K562 (cell line): ENCODE measurements at regions not wholly inside any gene's neighbourhood (a gene's known extent, or its start where the extent isn't known, plus 50 kb on each side); places are given as distances from the start of the nearest gene placed in this dataset.

Experiments used
- ATAC-seq: fragments of 200-7000 bp; cut with Tn5 transposase; 3 replicates; pipeline ENCODE4 v1.9.1; 2020; ENCODE audit warnings: moderate library complexity
- BruUV-seq: library from RNA; stranded (reverse); fragments of 400-500 nt; replicated peaks from 2 replicates; lab custom pipeline; 2021; lab: Mats Ljungman, UMichigan
- CTCF ChIA-PET: fragments of 300-600 bp; formaldehyde crosslinking; extraction: SDS; loops from one replicate; lab custom pipeline; 2021; ENCODE audit warnings: low intra/inter-chr PET ratio; lab: Yijun Ruan, JAX
- POLR2A ChIA-PET: fragments of 300-600, 350-650 bp; sonication (Branson Sonifier 250); formaldehyde crosslinking; extraction: SDS; loops from one replicate; lab custom pipeline; 2021; ENCODE audit warnings: antibody characterized with exemption, inconsistent platforms; lab: Yijun Ruan, JAX
- DNase-seq, 4 experiments: peaks; one replicate each; pipeline versions ENCODE4 v3.0.0 to v3.0.0-alpha.2; 2011 to 2018; ENCODE audit warnings: low spot score in 3 of 4, mixed read lengths in 3 of 4; ENCODE audit errors: extremely low read depth in 1 of 4
- FAIRE-seq: peaks from 2 replicates; lab custom pipeline; 2011; peaks lifted over from hg19 to GRCh38; lab: Jason Lieb, UNC
- H2AFZ ChIP-seq: 2 replicates; pipeline ENCODE4 v1.6.0; 2011; ENCODE audit warnings: low read depth, low read length, control low read depth, inconsistent platforms
- H3K27ac ChIP-seq: fragments of 200-600 bp; 3 replicates; pipeline ENCODE4 v1.8.0; 2011; ENCODE audit warnings: low read depth, mild to moderate bottlenecking, control low read depth, inconsistent platforms, low read length, moderate library complexity, mixed read lengths; ENCODE audit errors: extremely low read depth
- H3K27me3 ChIP-seq, 2 experiments: fragments of 300-600 bp in 1 of 2; 2 replicates in 1 of 2; 3 replicates in 1 of 2; pipeline versions ENCODE4 v1.6.0 to v1.8.0; 2011; ENCODE audit warnings: inconsistent platforms in 2 of 2, low read length in 2 of 2, mild to moderate bottlenecking in 1 of 2, mixed read lengths in 1 of 2, moderate library complexity in 1 of 2; ENCODE audit not compliant: control insufficient read depth in 2 of 2, insufficient read depth in 2 of 2
- H3K36me3 ChIP-seq: fragments of 300-600 bp; 3 replicates; pipeline ENCODE4 v1.8.0; 2011; ENCODE audit warnings: mild to moderate bottlenecking, low read length, inconsistent platforms; ENCODE audit not compliant: control insufficient read depth, insufficient read depth
- H3K4me1 ChIP-seq, 2 experiments: fragments of 200-600 bp in 1 of 2; replicated peaks in 1 of 2; 2 replicates in 1 of 2; 3 replicates in 1 of 2; pipeline versions ENCODE4 v1.5.1 to v1.8.0; 2011; ENCODE audit warnings: inconsistent platforms in 2 of 2, low read length in 2 of 2, mild to moderate bottlenecking in 1 of 2, mixed read lengths in 1 of 2, moderate library complexity in 1 of 2; ENCODE audit not compliant: control insufficient read depth in 2 of 2, insufficient read depth in 2 of 2
- H3K4me2 ChIP-seq: 2 replicates; pipeline ENCODE4 v1.6.1; 2011; ENCODE audit warnings: low read length, control low read depth, inconsistent platforms, mixed read lengths; ENCODE audit not compliant: insufficient read depth
- H3K4me3 ChIP-seq: fragments of 200-600 bp; sonication (generic), shearing (Covaris generic); 2 replicates; pipeline ENCODE4 v1.5.1; 2016; ENCODE audit warnings: control low read depth, inconsistent platforms
- H3K79me2 ChIP-seq: fragments of 200-600 bp; 3 replicates; pipeline ENCODE4 v1.8.0; 2011; ENCODE audit warnings: low read length, inconsistent platforms; ENCODE audit not compliant: control insufficient read depth, insufficient read depth
- H3K9ac ChIP-seq, 2 experiments: 2 replicates each; pipeline versions ENCODE4 v1.6.0 to v1.6.1; 2011; ENCODE audit warnings: low read depth in 2 of 2, low read length in 2 of 2, control low read depth in 1 of 2, inconsistent platforms in 1 of 2, mild to moderate bottlenecking in 1 of 2, mixed read lengths in 1 of 2; ENCODE audit not compliant: insufficient read depth in 1 of 2
- H3K9me1 ChIP-seq: one replicate; pipeline ENCODE4 v1.6.0; 2011; ENCODE audit warnings: inconsistent platforms, mild to moderate bottlenecking, low read length, moderate library complexity; ENCODE audit not compliant: control insufficient read depth, insufficient read depth
- H3K9me3 ChIP-seq: replicated peaks from 2 replicates; pipeline ENCODE4 v1.5.1; 2011; ENCODE audit warnings: low read depth, low read length, inconsistent platforms; ENCODE audit not compliant: control insufficient read depth, insufficient read depth
- H4K20me1 ChIP-seq: replicated peaks from 2 replicates; pipeline ENCODE4 v1.6.1; 2011; ENCODE audit warnings: low read length, inconsistent platforms, mixed read lengths; ENCODE audit not compliant: control insufficient read depth, insufficient read depth
- C11orf30 ChIP-seq: fragments of 450-650 bp; IDR thresholded peaks from 2 replicates; pipeline ENCODE4 v1.6.1; 2016; ENCODE audit warnings: low read depth, mild to moderate bottlenecking
- ILK ChIP-seq: fragments of 450-650 bp; IDR thresholded peaks from 2 replicates; pipeline ENCODE4 v1.6.1; 2016; ENCODE audit warnings: missing genetic modification characterization, low read depth, mild to moderate bottlenecking, missing compliant biosample characterization, moderate library complexity, borderline replicate concordance
- MAFF ChIP-seq: IDR thresholded peaks from 2 replicates; pipeline ENCODE4 v1.6.1; 2012; ENCODE audit warnings: low read length, improper control_type of control experiment
- MAFG ChIP-seq: fragments of 450-650 bp; conservative IDR thresholded peaks from 2 replicates; pipeline ENCODE4 v1.6.1; 2016; ENCODE audit warnings: missing genetic modification characterization, missing compliant biosample characterization
- MAFK ChIP-seq: IDR thresholded peaks from 2 replicates; pipeline ENCODE4 v1.6.1; 2011; ENCODE audit warnings: low read length, improper control_type of control experiment
- MITF ChIP-seq: IDR thresholded peaks from 2 replicates; pipeline ENCODE4 v1.6.1; 2014; ENCODE audit warnings: antibody characterized with exemption
- SOX6 ChIP-seq: fragments of 450-650 bp; IDR thresholded peaks from 2 replicates; pipeline ENCODE4 v1.6.1; 2014; ENCODE audit warnings: mild to moderate bottlenecking
- TCF15 ChIP-seq: fragments of 250-450 bp; sonication (Bioruptor Pico); IDR thresholded peaks from 2 replicates; pipeline ENCODE4 v1.8.0; 2022; ENCODE audit warnings: moderate library complexity, mild to moderate bottlenecking, inconsistent platforms
- TSHZ1 ChIP-seq: fragments of 250-450 bp; sonication (Bioruptor Pico); IDR thresholded peaks from 2 replicates; pipeline ENCODE4 v1.4.0; 2020; ENCODE audit warnings: mild to moderate bottlenecking, moderate library complexity
- ZNF184 ChIP-seq: sonication (generic); formaldehyde crosslinking; IDR thresholded peaks from 2 replicates; pipeline ENCODE4 v1.5.0; 2020; ENCODE audit warnings: missing genetic modification reagents
- ZNF316 ChIP-seq: fragments of 450-650 bp; IDR thresholded peaks from 2 replicates; pipeline ENCODE4 v1.6.1; 2016
- ZNF75A ChIP-seq: fragments of 450-650 bp; formaldehyde crosslinking; IDR thresholded peaks from 2 replicates; pipeline ENCODE4 v1.4.0; 2020; ENCODE audit warnings: mild to moderate bottlenecking
- in situ Hi-C: fragments of 300-500 bp; cut with MboI; formaldehyde crosslinking; loops from 4 replicates; pipeline ENCODE4 v1.15.0; 2018; ENCODE audit warnings: inconsistent platforms, mixed read lengths
- intact Hi-C: fragments of 100-400 bp; cut with micrococcal nuclease; formaldehyde crosslinking; loops from 2 replicates; pipeline ENCODE4 v1.14.2; 2022

DNA sequence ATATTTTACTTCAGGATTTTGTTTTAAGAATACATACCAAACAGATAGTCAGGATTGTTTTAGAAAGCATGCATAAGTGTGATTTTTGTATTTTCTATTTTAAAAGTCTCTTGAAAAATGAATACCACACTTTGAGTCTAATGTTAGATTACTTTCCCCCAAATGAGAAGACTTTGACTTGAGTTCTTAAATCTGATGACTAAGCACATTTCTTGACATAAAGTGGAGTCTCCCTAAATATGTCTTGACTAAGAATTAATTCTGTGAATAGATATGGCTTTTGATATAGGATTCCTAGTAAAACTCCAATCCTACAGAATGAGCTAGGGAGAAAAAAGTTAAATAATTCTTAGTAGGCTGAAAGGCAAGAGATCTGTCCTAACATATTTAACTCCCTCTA lies 624.2 kb upstream of the SPRY2 start:
- intact Hi-C loops (no loop called here), in situ Hi-C loops (no loop called here)
- POLR2A ChIA-PET, result no interaction called here
- Histone ChIP-seq H4K20me1 (no peaks in the 10 kb centered on the region), H3K9me3 (no peaks in the 10 kb centered on the region), H2AFZ (no peak overlapping the region), H3K27ac (no peak overlapping the region), H3K4me3 (no peak overlapping the region), H3K79me2 (no peaks in the 10 kb centered on the region), H3K36me3 (no peaks in the 10 kb centered on the region), H3K4me2 (no peak overlapping the region), H3K4me1 (no peaks in the 10 kb centered on the region), H3K9ac (no peak overlapping the region), H3K27me3 (no peaks in the 10 kb centered on the region), H3K9me1 (no peaks in the 10 kb centered on the region)
- CTCF ChIA-PET, result no interaction called here
- DNase-seq (no peak), ATAC-seq (no peak), FAIRE-seq (no peak)
- BruUV-seq, result no TSS peak
- no peak for TF ChIP-seq ILK
- TF ChIP-seq TCF15, result no peak
- peak; percentile 83 for TF ChIP-seq MAFF
- TF ChIP-seq SOX6, result no peak
- TF ChIP-seq ZNF316, result peak; percentile 76
- TF ChIP-seq ZNF184 (CRISPR knock-in tag), result no peak
- TF ChIP-seq MAFG (tag), result peak; percentile 71
- TF ChIP-seq MITF, result no peak
- peak; percentile 87 for TF ChIP-seq MAFK
- peak; percentile 54; the same call in 1 of the 2 replicates for TF ChIP-seq C11orf30
- TF ChIP-seq ZNF75A (CRISPR knock-in tag), result no peak
- no peak for TF ChIP-seq TSHZ1
